PC-3 (cell line): ENCODE measurements at regions not wholly inside any gene's neighbourhood (a gene's known extent, or its start where the extent isn't known, plus 50 kb on each side); places are given as distances from the start of the nearest gene placed in this dataset.

ENCODE experiments used
- CTCF ChIP-seq: fragments of 300-600 bp; sonication (generic); conservative IDR thresholded peaks from 2 replicates; pipeline ENCODE4 v1.5.1; 2017; ENCODE audit warnings: antibody characterized with exemption, low read depth, mild to moderate bottlenecking, low read length
- EZH2 ChIP-seq: fragments of 300-600 bp; sonication (generic); IDR thresholded peaks from one replicate; pipeline ENCODE4 v1.6.1; 2017; ENCODE audit warnings: antibody characterized with exemption, mild to moderate bottlenecking, low read length; ENCODE audit not compliant: unreplicated experiment
- EZH2phosphoT487 ChIP-seq: fragments of 300-600 bp; sonication (generic); IDR thresholded peaks from 2 replicates; pipeline ENCODE4 v1.6.1; 2018; ENCODE audit warnings: mild to moderate bottlenecking, antibody characterized with exemption, low read length, borderline replicate concordance

DNA sequence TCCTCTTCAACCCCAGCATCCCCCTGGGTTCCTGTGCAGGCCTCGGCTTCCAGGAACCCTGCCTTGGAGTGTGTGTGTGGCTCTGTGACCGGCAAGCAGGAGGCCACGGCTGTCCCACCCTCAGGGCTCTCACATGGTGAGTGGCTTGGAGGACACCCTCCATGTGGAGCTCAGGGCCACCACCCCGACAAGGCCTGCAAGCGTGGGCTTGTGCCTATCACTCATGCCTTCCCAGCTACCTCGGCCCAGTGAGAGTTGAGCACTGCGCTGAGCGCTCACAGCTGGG is 76.7 kb downstream of the DACT2 start:
- no peak for TF ChIP-seq CTCF
- TF ChIP-seq EZH2phosphoT487, result no peak
- TF ChIP-seq EZH2, result no peak
